ENCODE measurements at regions not wholly inside any gene's neighbourhood (a gene's known extent, or its start where the extent isn't known, plus 50 kb on each side); places are given as distances from the start of the nearest gene placed in this dataset.
"Not testable (repeated sequence)": the region's sequence is repeated elsewhere in the genome, so short reads cannot be mapped to it uniquely, and the experiment has no call there.

GRCh38 chr6:112689183-112689858 is 342.2 kb downstream of the RFPL4B start:
- POLR2A ChIA-PET; CTCF ChIA-PET; H3K27ac Mint-ChIP-seq; H3K9me3 Mint-ChIP-seq; DNase-seq; H3K4me3 Mint-ChIP-seq; H3K27me3 Mint-ChIP-seq; intact Hi-C loops (cut with micrococcal nuclease); H3K4me1 Mint-ChIP-seq; H3K36me3 Mint-ChIP-seq (ENCODE audit: low read depth); ATAC-seq (ENCODE audit: low read depth): not testable (repeated sequence)

- Mint-ChIP-seq H3K4me1 (peaks cover 3% of the 10 kb centered on the region), H3K9me3 (no peaks in the 10 kb centered on the region), H3K4me3 (no peak overlapping the region), H3K27me3 (peaks cover 4% of the 10 kb centered on the region), H3K27ac (no peak overlapping the region), H3K36me3 (ENCODE audit: low read depth) (no peaks in the 10 kb centered on the region)
- intact Hi-C loops (cut with micrococcal nuclease), result no loop called here
- no peak for TF ChIP-seq CTCF (IDR thresholded peaks at IDR 0.05)
- ChIA-PET CTCF (no interaction called here), POLR2A (interaction anchor here (0.6 kb wide), 1 partner anchor 18 kb away, joined by 3 read pairs; no protein-coding TSS in a partner anchor)
- ATAC-seq (ENCODE audit: low read depth) (no peak), DNase-seq (no peak)
Observed at GRCh38 chr6:112690497-112691202, 343.5 kb downstream of the RFPL4B start.

GRCh38 chr6:112691289-112691688 is 344.2 kb downstream of the RFPL4B start:
- no peak overlapping the region for H3K4me3 Mint-ChIP-seq
- no peaks in the 10 kb centered on the region for H3K9me3 Mint-ChIP-seq
- H3K27me3 Mint-ChIP-seq, result peaks cover 4% of the 10 kb centered on the region
- H3K4me1 Mint-ChIP-seq, result peaks cover 3% of the 10 kb centered on the region
- H3K36me3 Mint-ChIP-seq (ENCODE audit: low read depth), result no peaks in the 10 kb centered on the region
- intact Hi-C loops (cut with micrococcal nuclease), result no loop called here
- H3K27ac Mint-ChIP-seq, result no peak overlapping the region
- CTCF ChIA-PET, result no interaction called here
- TF ChIP-seq CTCF (IDR thresholded peaks at IDR 0.05), result no peak
- no peak for DNase-seq
- POLR2A ChIA-PET, result no interaction called here
- ATAC-seq (ENCODE audit: low read depth), result no peak

- POLR2A ChIA-PET, result no interaction called here
Observed at GRCh38 chr6:112695001-112695400, 347.9 kb downstream of the RFPL4B start.

GRCh38 chr6:112697265-112697664 is 350.1 kb downstream of the RFPL4B start:
- no peak for ATAC-seq (ENCODE audit: low read depth)
- no peak for TF ChIP-seq CTCF (IDR thresholded peaks at IDR 0.05)
- ChIA-PET POLR2A (no interaction called here), CTCF (no interaction called here)
- intact Hi-C loops (cut with micrococcal nuclease), result no loop called here
- Mint-ChIP-seq H3K4me1 (no peaks in the 10 kb centered on the region), H3K9me3 (no peaks in the 10 kb centered on the region), H3K27ac (no peak overlapping the region), H3K27me3 (no peaks in the 10 kb centered on the region), H3K36me3 (ENCODE audit: low read depth) (no peaks in the 10 kb centered on the region), H3K4me3 (no peak overlapping the region)
- DNase-seq, result no peak

More at GRCh38 chr6:112695001-112695400, 347.9 kb downstream of the RFPL4B start:
- Mint-ChIP-seq H3K27me3 (no peaks in the 10 kb centered on the region), H3K27ac (no peak overlapping the region), H3K4me3 (no peak overlapping the region), H3K36me3 (ENCODE audit: low read depth) (no peaks in the 10 kb centered on the region), H3K4me1 (no peaks in the 10 kb centered on the region), H3K9me3 (no peaks in the 10 kb centered on the region)
- CTCF ChIA-PET, result no interaction called here
- no peak for ATAC-seq (ENCODE audit: low read depth)
- no peak for TF ChIP-seq CTCF (IDR thresholded peaks at IDR 0.05)
- DNase-seq, result no peak
- intact Hi-C loops (cut with micrococcal nuclease), result no loop called here
